NCI-H460 (cell line): ENCODE measurements at regions not wholly inside any gene's neighbourhood (a gene's known extent, or its start where the extent isn't known, plus 50 kb on each side); places are given as distances from the start of the nearest gene placed in this dataset.
"Not testable (repeated sequence)": the region's sequence is repeated elsewhere in the genome, so short reads cannot be mapped to it uniquely, and the experiment has no call there.

ENCODE experiments used
- DNase-seq: peaks from one replicate; pipeline ENCODE4 v3.0.0-alpha.2; 2016; ENCODE audit warnings: low read depth; ENCODE audit errors: extremely low read depth

DNA sequence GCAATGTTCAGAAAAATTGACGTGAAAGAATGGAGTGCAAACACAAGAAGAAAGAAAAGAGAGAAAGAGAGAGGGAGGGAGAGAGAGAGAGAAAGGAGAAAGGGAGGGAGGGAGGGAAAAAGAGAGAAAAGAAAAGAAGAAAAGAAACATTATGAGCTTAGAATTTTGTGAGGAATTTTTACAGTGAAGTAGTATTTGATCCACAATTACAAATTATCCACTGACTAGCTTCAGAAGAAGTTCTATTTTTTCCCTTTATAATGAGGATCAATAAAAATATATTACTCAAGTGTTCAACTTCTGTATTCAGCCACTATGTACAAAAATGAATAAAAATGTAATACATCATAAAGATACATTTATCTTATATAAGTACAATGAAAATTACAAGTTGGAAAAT lies 494.5 kb upstream of the CA10 start:
- no peak for DNase-seq

DNA sequence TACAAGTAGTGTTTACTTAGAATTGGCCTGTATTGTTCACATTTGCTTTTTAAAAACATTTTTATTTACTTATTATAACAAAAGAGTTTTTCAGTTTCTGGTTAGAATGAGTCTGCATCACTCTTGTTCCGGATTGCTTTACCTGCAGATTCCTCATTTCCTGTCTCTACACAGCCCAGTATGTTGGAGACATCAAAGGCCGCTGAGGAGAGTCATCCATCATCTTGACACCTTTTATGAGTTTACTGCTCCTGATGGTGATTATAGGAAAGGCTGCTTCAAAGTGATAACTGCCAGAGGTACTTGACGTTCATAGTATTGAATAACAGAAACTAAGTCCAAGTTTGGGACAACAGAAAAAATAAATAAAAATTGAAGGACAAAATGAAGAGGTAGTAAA lies 490.5 kb upstream of the CA10 start:
- DNase-seq = no peak

DNA sequence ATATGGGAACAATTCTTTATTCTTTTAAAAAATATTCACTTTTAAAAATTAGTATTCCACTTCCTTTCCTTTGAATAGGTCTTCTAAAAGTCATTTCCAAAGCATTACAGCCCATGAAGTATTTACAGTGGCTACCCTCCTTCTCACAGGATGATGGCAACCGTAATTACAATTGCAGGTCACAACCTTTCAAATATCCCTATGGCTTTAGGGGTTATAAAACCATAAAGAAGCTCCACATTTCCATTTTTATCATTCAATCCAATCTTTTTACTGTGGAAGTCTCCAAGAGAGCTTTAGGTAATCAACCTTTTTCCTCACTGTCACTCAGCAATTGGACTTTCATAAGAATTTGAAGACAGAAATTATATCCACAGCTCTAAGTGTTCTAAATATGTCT lies 488.9 kb upstream of the CA10 start:
- no peak for DNase-seq

DNA sequence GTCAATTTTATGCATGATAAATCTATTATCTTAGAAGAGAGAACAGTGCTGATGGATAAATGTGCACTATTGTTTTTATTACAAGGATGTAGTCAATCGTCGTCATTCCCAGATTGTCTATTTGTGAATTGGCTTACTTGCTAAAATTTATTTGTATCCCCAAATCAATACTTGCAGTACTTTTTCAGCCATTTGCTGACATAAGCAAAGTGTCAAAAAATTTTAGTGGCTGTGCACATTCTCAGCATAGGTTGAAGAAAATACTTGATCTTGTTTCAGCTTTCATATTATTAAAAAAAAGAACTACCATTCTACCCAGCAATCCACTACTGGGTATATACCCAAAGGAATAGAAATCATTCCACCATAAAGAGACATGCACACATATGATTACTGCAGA lies 477.9 kb upstream of the CA10 start:
- DNase-seq = no peak

DNA sequence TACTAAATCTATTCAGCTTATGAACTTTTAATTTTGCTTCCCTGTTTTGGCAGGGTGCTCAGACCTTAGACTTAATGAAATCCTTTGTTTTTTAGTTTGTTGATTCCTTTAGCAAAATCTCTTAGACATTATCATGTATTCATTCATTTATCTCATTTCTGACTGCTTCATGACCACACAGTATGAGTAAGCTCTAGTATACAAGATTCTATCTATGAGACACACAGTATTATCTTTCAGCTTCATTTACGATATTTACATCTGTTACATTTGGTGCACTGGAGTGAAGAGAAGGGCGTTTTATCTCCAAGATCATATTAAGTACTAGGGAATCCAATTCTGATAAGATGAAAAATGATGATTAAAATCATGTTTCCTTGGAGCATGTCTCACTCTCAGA lies 448.1 kb upstream of the CA10 start:
- no peak for DNase-seq

DNA sequence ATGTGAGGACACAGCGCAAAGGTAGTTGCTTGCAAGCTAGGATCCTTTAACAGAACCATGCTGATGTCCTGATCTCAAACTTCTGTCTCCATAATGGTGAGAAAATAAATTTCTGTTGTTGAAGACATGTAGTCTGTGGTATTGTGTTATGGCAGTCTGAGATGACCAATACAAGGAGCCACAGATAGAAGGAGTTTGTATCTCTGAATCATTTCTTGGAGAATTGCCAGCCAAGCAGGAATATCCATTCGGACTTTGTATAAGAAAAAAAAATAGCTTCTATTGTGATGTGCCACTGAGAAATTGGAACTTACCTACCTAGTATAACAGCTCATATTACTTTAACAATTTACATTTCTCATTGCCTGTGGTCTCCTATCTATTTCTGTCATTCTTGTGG lies 447.6 kb upstream of the CA10 start:
- DNase-seq = no peak

DNA sequence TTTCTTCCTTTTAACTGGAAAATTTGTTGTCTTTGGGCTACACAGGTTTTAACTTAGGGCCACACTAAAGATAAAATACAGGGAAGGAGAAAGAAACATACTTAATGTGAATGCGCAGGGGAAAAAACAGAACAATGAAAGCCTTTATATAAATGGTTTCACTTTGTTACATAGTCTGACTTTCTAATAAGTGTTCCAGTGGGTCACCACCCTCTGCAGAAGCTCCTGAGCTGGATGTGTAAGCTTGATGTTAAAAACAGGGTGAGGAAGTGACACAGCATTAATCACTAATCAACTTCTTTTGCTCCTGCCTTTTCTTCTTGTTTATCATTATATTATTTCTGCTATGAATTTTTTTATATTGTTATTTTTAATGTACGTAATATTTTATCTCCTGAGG lies 445.6 kb upstream of the CA10 start:
- DNase-seq = no peak

DNA sequence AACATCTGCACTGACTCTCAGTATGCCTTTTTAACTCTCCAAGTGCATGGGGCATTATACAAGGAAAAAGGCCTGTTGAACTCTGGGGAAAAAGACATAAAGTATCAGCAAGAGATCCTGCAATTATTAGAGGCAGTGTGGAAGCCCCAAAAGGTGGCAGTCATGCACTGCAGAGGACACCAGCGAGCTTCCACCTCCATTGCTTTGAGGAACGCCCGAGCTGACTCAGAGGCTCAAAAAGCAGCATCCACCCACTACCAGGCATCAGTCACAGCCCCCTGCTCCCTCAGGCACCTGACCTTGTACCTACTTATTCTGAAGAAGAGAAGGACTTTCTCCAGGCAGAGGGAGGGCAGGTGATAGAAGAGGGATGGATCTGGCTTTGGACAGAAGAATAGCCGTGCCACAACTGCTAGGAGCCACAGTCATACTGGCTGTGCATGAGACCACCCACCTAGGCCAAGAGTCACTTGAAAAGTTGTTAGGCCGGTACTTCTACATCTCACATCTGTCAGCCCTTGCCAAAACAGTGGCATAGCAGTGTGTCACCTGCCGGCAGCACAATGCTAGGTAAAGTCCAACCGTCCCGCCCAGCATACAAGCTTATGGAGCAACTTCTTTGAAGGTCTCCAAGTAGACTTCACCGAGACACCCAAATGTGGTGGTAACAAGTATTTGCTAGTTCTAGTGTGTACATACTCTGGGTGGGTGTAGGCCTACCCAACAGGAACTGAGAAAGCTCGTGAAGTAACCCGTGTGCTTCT lies 439.1 kb upstream of the CA10 start:
- not testable (repeated sequence) for DNase-seq

DNA sequence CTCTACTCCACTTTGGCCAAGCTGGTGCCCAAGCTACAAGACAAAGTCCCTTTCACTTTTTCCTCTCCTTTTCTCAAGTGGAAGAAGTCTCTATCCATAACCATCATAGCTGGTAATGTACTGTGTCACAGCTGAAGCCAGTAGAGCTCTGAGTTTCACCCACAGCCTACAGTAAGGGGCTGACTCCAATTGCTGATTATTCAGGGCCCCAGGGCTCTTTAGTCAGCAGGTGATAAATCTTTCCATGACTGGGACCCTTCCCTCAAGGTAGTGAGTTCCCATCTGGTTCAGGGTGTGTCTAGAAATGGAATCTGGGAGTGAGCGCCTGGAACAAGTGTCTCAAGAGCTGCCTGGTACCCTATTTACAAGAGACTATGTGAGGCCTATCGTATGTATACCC lies 436.0 kb upstream of the CA10 start:
- DNase-seq = no peak

DNA sequence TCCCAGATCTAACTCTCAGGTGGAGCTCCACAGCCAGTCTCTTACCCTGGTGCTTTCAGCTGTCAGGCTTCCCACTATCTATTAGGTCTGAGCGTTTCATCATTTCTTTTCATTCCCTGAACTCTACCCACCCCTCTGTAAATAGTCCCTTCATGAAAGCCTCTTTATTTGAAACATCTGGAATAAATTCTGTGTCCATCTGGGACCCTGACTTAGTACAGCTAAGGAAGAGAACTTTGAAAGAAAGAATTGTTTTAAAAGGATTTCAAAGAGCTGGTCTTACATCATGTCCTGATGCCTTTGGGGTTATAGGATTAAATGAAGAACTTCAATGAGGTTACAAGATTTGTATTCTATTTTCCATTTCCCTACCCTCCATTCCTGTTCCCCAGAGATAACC lies 388.5 kb upstream of the CA10 start:
- DNase-seq = no peak

DNA sequence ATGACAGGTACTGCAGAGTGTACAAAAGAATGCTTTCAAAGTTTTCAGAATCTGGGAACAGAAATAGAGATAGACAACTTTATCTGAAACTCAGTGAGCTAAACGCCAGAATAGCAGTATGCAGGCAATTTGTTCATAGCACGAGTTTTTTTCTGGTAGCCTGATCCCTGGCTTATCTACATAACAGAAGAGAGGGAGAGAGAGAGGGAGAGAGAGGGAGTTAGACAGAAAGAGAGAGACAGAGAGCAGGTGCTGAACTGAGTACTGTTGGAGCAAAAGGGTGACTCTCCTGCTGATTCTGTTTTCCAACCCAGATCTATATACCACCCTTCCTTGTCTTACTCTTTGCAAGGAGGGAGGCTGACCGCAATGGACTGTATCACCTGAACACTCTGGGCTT lies 388.0 kb upstream of the CA10 start:
- no peak for DNase-seq

DNA sequence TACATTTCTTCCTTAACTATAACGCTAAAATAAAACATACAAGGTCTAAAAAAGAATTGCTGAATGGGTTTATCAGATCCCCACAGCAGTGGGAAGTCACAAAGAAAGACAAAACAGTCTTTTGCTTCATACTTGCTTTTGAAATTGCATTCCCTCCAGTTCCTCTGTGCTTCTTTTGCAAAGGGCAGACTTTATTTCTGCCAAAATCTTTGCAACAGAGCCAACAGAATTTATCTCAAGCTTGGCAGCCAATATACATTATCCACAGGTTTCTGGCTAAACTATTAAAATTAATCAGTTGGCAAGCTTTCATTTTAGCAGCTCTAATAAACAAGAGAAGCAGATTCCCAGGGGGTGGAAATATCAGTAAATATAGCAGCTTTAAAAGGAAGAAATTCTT lies 378.9 kb upstream of the CA10 start:
- no peak for DNase-seq

DNA sequence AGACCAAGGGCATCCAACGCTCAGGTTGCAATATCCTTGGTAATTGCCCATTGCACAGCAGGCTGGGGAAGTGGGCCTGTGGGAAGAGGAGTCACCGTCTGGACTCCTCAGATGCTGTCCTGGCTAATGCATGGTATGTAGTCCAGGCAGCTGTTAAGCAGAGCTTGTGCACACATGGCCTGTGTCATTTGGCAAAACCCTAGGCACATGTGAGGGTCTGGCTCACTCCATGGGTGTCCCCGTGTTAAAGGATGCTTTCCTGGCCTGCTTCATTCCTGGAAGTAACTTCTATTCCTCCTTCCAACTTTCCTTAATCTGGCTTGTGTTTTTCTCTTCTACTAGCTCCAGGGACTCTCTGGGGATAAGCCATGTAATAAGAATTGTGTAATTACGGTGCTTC lies 378.0 kb upstream of the CA10 start:
- no peak for DNase-seq

DNA sequence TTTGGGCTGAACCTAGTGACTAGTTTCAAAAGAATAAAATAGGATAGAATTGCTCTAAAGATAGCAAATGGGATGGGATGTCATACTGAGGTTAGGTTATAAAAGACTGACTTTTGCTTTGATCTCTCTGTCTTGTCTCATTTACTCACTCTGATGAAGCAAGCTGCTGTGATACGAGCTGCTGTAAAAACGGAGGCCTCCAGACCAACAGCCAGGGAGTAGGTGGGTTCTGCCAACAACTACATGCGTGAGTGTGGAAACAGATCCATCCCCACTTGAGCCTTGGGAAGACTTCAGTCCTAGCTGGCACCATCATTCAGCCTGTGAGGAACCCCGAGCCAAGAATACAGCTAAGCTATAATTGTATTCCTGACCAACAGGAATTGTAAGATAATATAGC lies 373.9 kb upstream of the CA10 start:
- DNase-seq = no peak

DNA sequence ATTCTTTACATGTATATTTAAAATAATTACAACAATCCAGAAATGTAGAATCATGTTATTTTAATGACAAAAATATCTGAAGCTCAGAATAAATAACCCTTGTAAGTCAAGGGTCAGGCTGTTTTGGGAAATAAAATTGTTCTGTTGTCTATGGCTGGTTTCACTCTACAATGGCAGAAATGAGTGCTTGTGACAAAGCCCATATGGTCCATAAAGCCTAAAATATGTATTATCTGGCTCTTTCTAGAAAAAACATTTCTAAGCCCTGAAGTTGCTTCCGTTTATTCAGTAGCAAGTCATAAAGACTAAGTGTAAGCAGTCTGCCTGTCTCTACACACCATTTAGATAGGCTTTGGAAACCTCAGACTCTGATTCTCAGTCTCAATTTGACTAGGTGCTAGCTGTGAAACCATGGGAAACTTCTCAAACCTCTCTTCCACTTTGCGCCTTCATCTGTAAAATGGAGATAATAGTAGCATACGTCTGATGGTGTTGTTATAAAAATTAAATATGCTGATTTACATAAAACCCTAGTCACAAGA lies 365.7 kb upstream of the CA10 start:
- no peak for DNase-seq

DNA sequence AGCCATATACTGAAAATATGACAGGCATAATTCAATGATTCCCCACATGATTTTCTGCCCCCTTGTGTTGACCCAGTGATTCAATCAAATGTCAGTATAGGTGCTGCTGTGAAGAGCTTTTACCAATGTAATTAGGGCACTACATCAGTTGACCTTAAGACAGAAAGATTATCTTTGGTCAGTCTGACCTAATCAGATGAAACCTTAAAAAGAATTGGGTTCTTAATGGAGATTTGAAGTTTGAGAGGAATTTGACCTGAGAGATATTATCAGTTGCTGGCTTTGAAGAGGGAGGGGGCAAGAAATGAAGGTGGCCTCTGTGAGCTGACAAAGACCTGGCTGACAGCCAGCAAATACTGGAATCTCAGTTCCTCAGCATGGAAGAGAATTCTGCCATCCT lies 358.7 kb upstream of the CA10 start:
- DNase-seq = no peak

DNA sequence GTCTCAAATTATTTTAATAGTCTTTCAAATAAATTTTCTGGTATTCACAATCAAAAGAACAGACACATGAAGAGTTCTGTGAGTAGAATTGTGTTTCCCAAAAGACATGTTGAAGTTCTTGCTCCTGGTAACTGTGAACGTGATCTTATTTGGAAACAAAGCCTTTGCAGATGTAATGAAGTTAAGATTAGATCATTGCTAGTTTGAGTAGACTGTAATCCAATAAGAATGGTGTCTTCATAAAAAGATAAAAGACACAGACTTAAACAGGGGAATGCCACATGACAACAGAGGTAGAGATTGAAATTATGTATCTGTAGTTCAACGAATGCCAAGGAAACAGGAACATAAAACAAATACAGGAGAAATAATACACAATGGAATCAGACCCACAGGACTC lies 357.4 kb upstream of the CA10 start:
- no peak for DNase-seq

DNA sequence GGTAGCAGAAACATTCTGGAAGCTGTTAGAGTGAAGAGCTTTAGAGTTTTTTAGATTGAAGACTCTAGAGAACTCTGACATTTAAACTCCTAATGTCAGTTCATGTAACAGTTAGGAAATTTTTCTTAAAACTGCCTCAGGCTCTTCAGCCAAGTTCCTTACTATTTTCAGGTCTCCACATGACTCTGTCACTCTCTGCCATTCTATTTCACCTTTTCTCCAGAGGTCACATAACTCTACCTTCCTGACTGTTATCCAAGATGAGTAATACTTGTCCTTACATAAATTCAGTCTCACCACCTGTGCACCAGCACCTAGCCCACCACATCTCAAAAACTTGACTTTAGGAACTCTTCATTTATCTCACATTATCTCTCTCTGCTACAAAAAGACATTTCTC lies 347.1 kb upstream of the CA10 start:
- no peak for DNase-seq

DNA sequence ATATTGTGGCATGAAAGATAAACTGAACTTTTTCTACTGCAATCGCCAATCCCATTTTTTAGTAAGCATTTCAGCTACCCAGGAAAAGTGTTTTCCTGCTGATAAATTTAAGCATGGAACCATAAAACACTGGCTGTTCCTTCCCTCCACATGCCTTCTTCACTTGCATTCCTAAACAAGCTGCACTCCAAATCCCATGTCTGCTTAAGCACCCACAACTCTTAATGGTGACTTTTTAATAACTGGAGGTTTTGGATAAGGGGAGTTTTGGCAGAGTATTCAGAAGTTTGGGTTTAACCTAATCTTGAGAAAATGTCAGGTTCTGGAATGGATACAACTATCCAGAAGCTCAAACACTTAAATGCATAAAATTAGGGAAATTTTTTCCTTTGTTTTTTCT lies 345.6 kb upstream of the CA10 start:
- DNase-seq = no peak

DNA sequence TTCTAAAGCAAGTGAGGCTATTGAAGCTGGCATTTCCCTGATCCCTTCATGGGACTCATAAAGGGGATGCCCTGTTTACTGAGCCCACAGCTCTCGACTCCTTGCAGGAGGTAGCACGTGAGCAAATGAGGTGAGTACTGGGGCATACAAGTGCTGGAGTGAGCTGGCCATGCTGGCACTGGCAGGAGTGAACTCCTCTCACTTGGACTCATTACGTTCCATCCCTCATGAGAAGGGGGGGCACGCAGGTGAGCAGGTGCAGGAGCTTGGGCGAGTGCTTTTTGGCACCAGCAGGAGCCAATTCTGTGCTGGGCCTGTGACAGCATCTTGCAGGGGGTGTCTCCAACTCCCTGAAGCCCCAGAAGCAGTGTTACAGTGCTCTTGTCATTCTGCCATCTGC lies 337.1 kb upstream of the CA10 start:
- DNase-seq = no peak

DNA sequence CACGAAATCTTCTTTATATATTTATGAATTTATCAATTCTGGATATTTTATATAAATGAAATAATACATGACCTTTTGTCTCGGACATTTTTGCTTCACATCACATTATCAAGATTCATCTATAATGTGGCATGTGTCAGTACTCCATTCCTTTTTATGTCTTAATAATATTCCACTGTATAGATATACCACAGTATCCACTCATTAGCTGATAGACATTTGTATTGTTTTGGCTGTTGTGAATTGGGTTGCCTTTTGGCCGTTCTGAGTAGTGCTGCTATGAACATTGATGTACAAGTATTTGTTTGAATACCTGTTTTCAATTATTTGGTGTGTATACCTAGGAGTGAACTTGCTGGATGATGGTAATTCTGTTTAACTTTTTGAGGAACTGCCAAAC lies 323.8 kb upstream of the CA10 start:
- DNase-seq = no peak

DNA sequence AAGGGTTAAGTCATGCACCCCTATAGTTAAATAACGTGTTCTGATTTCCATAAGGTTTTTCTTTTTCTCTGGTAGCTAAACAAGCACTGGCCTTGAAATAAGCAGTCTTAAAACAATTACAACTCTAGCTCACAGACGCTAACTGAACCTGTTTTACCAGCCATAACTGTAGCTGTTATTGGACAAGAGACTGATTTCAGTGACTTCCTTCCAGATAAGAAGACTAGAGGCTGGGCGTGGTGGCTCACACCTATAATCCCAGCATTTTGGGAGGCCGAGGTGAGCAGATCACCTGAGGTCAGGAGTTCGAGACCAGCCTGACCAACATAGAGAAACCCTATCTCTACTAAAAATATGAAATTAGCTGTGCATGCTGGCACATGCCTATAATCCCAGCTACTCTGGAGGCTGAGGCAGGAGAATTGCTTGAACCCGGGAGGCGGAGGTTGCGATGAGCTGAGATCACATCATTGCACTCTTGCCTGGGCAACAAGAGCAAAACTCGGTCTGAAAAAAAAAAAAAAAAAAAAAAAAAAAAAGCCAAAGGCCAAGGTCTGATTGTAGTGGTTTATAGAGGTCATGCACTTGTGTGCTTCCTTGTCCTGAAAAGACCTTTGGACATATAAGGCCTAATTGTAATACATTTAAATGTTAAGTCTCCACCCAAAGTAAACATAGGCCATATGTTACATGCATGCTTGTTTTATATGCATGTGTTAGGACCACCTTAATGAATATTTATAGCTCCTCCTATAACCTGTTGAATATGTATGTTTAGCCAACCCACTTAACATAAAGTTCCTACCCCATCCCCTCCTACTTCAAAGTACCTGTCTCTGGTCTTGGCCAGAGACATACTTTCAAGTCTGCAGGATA lies 319.5 kb upstream of the CA10 start:
- no peak for DNase-seq
